Panc1 (cell line): ENCODE measurements at regions not wholly inside any gene's neighbourhood (a gene's known extent, or its start where the extent isn't known, plus 50 kb on each side); places are given as distances from the start of the nearest gene placed in this dataset.

Experiments used
- ATAC-seq: fragments of 200-7000 bp; cut with Tn5 transposase; 2 replicates; pipeline ENCODE4 v1.9.1; 2020; ENCODE audit warnings: mild to moderate bottlenecking, moderate library complexity
- BruUV-seq: library from RNA; stranded (reverse); fragments of 400-500 nt; replicated peaks from 2 replicates; lab custom pipeline; 2021; lab: Mats Ljungman, UMichigan
- CTCF ChIA-PET: fragments of 300-600 bp; sonication (Branson Sonifier 250); formaldehyde crosslinking; loops from one replicate; lab custom pipeline; 2022; ENCODE audit warnings: antibody characterized with exemption; lab: Charles Lee
- POLR2A ChIA-PET: fragments of 300-600 bp; sonication (Branson Sonifier 250); formaldehyde crosslinking; loops from one replicate; lab custom pipeline; 2022; ENCODE audit warnings: antibody characterized with exemption; lab: Charles Lee
- DNase-seq: peaks from one replicate; pipeline ENCODE4 v3.0.0-alpha.2; 2010; ENCODE audit warnings: low read depth, low spot score
- H3K27ac ChIP-seq: 2 replicates; pipeline ENCODE4 v1.5.1; 2011; ENCODE audit warnings: mild to moderate bottlenecking, low read length, inconsistent platforms
- H3K27me3 ChIP-seq: fragments of 200-500 bp; sonication (Bioruptor generic); 2 replicates; pipeline ENCODE4 v1.6.0; 2014; ENCODE audit warnings: low read length, inconsistent platforms; ENCODE audit not compliant: control insufficient read depth, insufficient read depth
- H3K36me3 ChIP-seq: fragments of 200-500 bp; sonication (Bioruptor generic); 2 replicates; pipeline ENCODE4 v1.5.1; 2014; ENCODE audit warnings: inconsistent platforms, mild to moderate bottlenecking, low read length, moderate library complexity; ENCODE audit not compliant: control insufficient read depth, insufficient read depth
- H3K4me1 ChIP-seq: 2 replicates; pipeline ENCODE4 v1.5.1; 2011; ENCODE audit warnings: inconsistent platforms, mild to moderate bottlenecking, low read length, moderate library complexity; ENCODE audit not compliant: control insufficient read depth, insufficient read depth
- H3K4me3 ChIP-seq, 2 experiments: 2 replicates each; pipeline ENCODE4 v1.5.1; 2011 to 2012; ENCODE audit warnings: low read depth in 2 of 2, low read length in 2 of 2, mild to moderate bottlenecking in 2 of 2, inconsistent platforms in 1 of 2, moderate library complexity in 1 of 2
- H3K9me3 ChIP-seq: fragments of 200-500 bp; sonication (Bioruptor generic); 2 replicates; pipeline ENCODE4 v1.5.1; 2014; ENCODE audit warnings: low read depth, mild to moderate bottlenecking, inconsistent platforms, low read length, moderate library complexity; ENCODE audit not compliant: control insufficient read depth, insufficient read depth
- POLR2AphosphoS5 ChIP-seq: IDR thresholded peaks from 2 replicates; pipeline ENCODE4 v1.6.1; 2012; ENCODE audit warnings: mild to moderate bottlenecking, low read depth, low read length, moderate library complexity
- SIN3A ChIP-seq: IDR thresholded peaks from 2 replicates; pipeline ENCODE4 v1.6.1; 2012; ENCODE audit warnings: low read depth, mild to moderate bottlenecking, low read length, moderate library complexity, borderline replicate concordance; ENCODE audit not compliant: insufficient read depth
- TCF7L2 ChIP-seq: IDR thresholded peaks from 2 replicates; pipeline ENCODE4 v1.6.1; 2011; ENCODE audit warnings: mild to moderate bottlenecking, low read depth, low read length, inconsistent platforms
- in situ Hi-C: cut with HindIII; loops from 2 replicates; pipeline ENCODE4 v1.10.0; 2016; ENCODE audit warnings: low sequenced_read_pairs, low pct_unique_long_range_greater_than_20kb
- intact Hi-C: fragments of 100-400 bp; cut with micrococcal nuclease; formaldehyde crosslinking; loops from one replicate; pipeline ENCODE4 v1.10.0; 2022; ENCODE audit not compliant: unreplicated experiment
- TF ChIP-seq, protein P1 (sequence below), 2 experiments: IDR thresholded peaks; 2 replicates each; pipeline ENCODE4 v1.6.1; 2011 to 2012; ENCODE audit warnings: low read depth in 2 of 2, control low read depth in 1 of 2, low read length in 1 of 2, mild to moderate bottlenecking in 1 of 2, moderate library complexity in 1 of 2; ENCODE audit not compliant: insufficient read depth in 1 of 2
- TF ChIP-seq, protein P2 (sequence below): fragments of 450-650 bp; IDR thresholded peaks from 2 replicates; pipeline ENCODE4 v1.5.1; 2017; ENCODE audit warnings: mild to moderate bottlenecking

DNA sequence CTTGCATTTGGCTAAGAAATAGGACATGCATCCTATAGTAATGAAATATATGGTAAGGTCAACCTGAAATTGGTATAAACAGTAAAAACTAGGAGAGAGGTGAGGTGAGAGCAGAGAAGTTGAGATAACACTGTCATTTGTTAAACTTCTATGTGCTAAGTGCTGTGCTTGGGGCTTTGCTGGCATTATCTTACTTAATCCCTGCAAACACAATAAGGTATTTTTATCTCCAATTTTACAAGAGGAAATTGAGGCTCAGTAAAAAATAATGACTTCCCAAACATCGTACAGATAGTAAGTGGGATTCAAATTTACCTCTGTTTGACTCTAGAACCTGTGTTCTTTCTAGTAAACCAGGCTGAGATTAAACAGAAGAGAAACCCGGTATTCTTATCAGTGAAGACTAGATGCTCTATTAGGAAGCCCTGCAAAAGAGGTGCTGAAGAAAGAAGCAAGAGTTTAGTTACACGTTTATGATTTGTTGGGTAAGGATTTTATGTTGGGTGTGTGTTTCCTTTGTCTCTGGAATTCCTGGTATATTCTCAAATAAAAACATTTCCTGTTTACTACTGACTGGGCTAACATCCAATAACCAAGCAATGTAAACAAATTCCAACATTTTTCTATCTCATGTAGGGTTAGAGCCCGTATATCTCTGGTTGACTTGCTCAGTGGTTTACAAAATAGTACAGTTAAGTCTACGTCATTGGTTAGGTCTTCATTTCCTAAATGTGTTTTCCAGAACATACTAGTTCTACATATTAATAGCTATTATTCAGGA is 137.3 kb upstream of the FNDC3A start:
- TF ChIP-seq, protein P1, sequence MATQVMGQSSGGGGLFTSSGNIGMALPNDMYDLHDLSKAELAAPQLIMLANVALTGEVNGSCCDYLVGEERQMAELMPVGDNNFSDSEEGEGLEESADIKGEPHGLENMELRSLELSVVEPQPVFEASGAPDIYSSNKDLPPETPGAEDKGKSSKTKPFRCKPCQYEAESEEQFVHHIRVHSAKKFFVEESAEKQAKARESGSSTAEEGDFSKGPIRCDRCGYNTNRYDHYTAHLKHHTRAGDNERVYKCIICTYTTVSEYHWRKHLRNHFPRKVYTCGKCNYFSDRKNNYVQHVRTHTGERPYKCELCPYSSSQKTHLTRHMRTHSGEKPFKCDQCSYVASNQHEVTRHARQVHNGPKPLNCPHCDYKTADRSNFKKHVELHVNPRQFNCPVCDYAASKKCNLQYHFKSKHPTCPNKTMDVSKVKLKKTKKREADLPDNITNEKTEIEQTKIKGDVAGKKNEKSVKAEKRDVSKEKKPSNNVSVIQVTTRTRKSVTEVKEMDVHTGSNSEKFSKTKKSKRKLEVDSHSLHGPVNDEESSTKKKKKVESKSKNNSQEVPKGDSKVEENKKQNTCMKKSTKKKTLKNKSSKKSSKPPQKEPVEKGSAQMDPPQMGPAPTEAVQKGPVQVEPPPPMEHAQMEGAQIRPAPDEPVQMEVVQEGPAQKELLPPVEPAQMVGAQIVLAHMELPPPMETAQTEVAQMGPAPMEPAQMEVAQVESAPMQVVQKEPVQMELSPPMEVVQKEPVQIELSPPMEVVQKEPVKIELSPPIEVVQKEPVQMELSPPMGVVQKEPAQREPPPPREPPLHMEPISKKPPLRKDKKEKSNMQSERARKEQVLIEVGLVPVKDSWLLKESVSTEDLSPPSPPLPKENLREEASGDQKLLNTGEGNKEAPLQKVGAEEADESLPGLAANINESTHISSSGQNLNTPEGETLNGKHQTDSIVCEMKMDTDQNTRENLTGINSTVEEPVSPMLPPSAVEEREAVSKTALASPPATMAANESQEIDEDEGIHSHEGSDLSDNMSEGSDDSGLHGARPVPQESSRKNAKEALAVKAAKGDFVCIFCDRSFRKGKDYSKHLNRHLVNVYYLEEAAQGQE (IDR thresholded peaks at IDR 0.05; ENCODE audit: insufficient read depth in 1 of 2, low read depth in 2 of 2, low read length in 1 of 2), result no peak
- TF ChIP-seq POLR2AphosphoS5 (no peak), TCF7L2 (no peak), SIN3A (no peak)
- TF ChIP-seq, protein P2, sequence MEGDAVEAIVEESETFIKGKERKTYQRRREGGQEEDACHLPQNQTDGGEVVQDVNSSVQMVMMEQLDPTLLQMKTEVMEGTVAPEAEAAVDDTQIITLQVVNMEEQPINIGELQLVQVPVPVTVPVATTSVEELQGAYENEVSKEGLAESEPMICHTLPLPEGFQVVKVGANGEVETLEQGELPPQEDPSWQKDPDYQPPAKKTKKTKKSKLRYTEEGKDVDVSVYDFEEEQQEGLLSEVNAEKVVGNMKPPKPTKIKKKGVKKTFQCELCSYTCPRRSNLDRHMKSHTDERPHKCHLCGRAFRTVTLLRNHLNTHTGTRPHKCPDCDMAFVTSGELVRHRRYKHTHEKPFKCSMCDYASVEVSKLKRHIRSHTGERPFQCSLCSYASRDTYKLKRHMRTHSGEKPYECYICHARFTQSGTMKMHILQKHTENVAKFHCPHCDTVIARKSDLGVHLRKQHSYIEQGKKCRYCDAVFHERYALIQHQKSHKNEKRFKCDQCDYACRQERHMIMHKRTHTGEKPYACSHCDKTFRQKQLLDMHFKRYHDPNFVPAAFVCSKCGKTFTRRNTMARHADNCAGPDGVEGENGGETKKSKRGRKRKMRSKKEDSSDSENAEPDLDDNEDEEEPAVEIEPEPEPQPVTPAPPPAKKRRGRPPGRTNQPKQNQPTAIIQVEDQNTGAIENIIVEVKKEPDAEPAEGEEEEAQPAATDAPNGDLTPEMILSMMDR, result no peak
- no peaks in the 10 kb centered on the region for H3K27me3 ChIP-seq
- H3K27ac ChIP-seq, result no peak overlapping the region
- ATAC-seq, result no peak
- no peaks in the 10 kb centered on the region for H3K9me3 ChIP-seq
- intact Hi-C loops (no loop called here), in situ Hi-C loops (no loop called here)
- no peak overlapping the region for H3K4me3 ChIP-seq
- ChIA-PET POLR2A (no interaction called here), CTCF (no interaction called here)
- no peaks in the 10 kb centered on the region for H3K36me3 ChIP-seq
- no peaks in the 10 kb centered on the region; the same call in 1 of the 2 replicates for H3K4me1 ChIP-seq
- no TSS peak for BruUV-seq
- DNase-seq, result peak; percentile 25

DNA sequence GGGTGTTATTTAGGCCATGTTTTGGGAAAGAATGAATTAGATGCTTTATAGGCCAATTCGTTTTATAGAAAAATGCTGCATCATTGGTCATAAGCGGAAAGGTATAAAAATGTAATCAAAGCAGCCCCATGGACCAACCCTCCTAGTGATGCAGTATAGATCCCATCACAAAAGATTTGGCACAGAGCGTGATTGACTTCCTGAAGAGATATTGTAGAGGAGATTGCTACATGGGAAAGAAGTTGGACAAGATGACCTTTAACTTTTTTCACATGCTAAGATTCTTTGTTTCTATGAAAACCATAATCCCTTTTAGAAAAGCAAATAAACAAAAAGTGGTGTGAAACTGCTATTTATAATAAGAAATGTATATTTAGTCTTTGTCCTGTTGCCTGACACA is 136.5 kb upstream of the FNDC3A start:
- H3K36me3 ChIP-seq, result no peaks in the 10 kb centered on the region
- no peaks in the 10 kb centered on the region; the same call in 1 of the 2 replicates for H3K4me1 ChIP-seq
- in situ Hi-C loops, result no loop called here
- no peak for TF ChIP-seq SIN3A
- no peak for TF ChIP-seq TCF7L2
- TF ChIP-seq, protein P2, result no peak
- no peak for TF ChIP-seq POLR2AphosphoS5
- TF ChIP-seq, protein P1 (IDR thresholded peaks at IDR 0.05; ENCODE audit: insufficient read depth in 1 of 2, low read depth in 2 of 2, low read length in 1 of 2), result no peak
- CTCF ChIA-PET, result no interaction called here
- BruUV-seq, result no TSS peak
- no peak for DNase-seq
- intact Hi-C loops, result no loop called here
- H3K27ac ChIP-seq, result no peak overlapping the region
- POLR2A ChIA-PET, result no interaction called here
- ATAC-seq, result no peak
- no peaks in the 10 kb centered on the region for H3K27me3 ChIP-seq
- H3K4me3 ChIP-seq, result no peak overlapping the region
- no peaks in the 10 kb centered on the region for H3K9me3 ChIP-seq
